ENCODE measurements at regions not wholly inside any gene's neighbourhood (a gene's known extent, or its start where the extent isn't known, plus 50 kb on each side); places are given as distances from the start of the nearest gene placed in this dataset.

- Histone ChIP-seq H3K9me3 (ENCODE audit: low read depth) (no peaks in the 10 kb centered on the region), H3K4me3 (no peak overlapping the region), H3K9me2 (ENCODE audit: insufficient read depth) (no peaks in the 10 kb centered on the region), H3K4me1 (ENCODE audit: insufficient read depth) (no peaks in the 10 kb centered on the region), H3F3A (ENCODE audit: insufficient read depth) (no peaks in the 10 kb centered on the region), H2AFZ (no peak overlapping the region), H3K79me2 (ENCODE audit: insufficient read depth) (no peaks in the 10 kb centered on the region), H3K9ac (no peak overlapping the region), H3K36me3 (ENCODE audit: low read depth) (no peaks in the 10 kb centered on the region), H4K20me1 (ENCODE audit: insufficient read depth) (no peaks in the 10 kb centered on the region), H3K27me3 (replicated peaks; ENCODE audit: insufficient read depth) (peaks cover 23% of the 10 kb centered on the region; the same call in 1 of the 2 replicates), H3K27ac (no peak overlapping the region), H3K4me2 (ENCODE audit: unreplicated experiment) (no peak overlapping the region)
- DNase-seq, result no peak
- TF ChIP-seq EZH2 (IDR thresholded peaks at IDR 0.05; ENCODE audit: insufficient read depth, poor library complexity, severe bottlenecking) (no peak), EZH2phosphoT487 (IDR thresholded peaks at IDR 0.05; ENCODE audit: insufficient read depth, low read depth) (no peak)
- WGBS, 2 experiments (ENCODE audit: low coverage in 1 of 2, low lambda C conversion rate in 2 of 2, missing lambda C conversion rate in 2 of 2), result 74 to 91% methylated on average over 8 of the region's 8 CpGs
- in situ Hi-C loops (cut with MboI), result no loop called here
Measured at GRCh38 chr12:124098887-124099286, 125.9 kb downstream of the ZNF664 start.

GRCh38 chr12:124099661-124100060, 126.6 kb downstream of the ZNF664 start:
- in situ Hi-C loops (cut with MboI), result no loop called here
- 79 to 81% methylated on average over 15 to 16 of the region's 16 CpGs for WGBS, 2 experiments (ENCODE audit: low coverage in 1 of 2, low lambda C conversion rate in 2 of 2, missing lambda C conversion rate in 2 of 2)
- no peak for DNase-seq
- TF ChIP-seq EZH2 (IDR thresholded peaks at IDR 0.05; ENCODE audit: insufficient read depth, poor library complexity, severe bottlenecking), result no peak
- no peak for TF ChIP-seq EZH2phosphoT487 (IDR thresholded peaks at IDR 0.05; ENCODE audit: insufficient read depth, low read depth)
- Histone ChIP-seq H3K9me2 (ENCODE audit: insufficient read depth) (no peaks in the 10 kb centered on the region), H3K36me3 (ENCODE audit: low read depth) (no peaks in the 10 kb centered on the region), H3K9ac (no peak overlapping the region), H2AFZ (no peak overlapping the region), H4K20me1 (ENCODE audit: insufficient read depth) (no peaks in the 10 kb centered on the region), H3K9me3 (ENCODE audit: low read depth) (no peaks in the 10 kb centered on the region), H3K27me3 (replicated peaks; ENCODE audit: insufficient read depth) (peaks cover 23% of the 10 kb centered on the region; the same call in 1 of the 2 replicates), H3K4me1 (ENCODE audit: insufficient read depth) (no peaks in the 10 kb centered on the region), H3F3A (ENCODE audit: insufficient read depth) (no peaks in the 10 kb centered on the region), H3K4me2 (ENCODE audit: unreplicated experiment) (no peak overlapping the region), H3K4me3 (no peak overlapping the region), H3K79me2 (ENCODE audit: insufficient read depth) (no peaks in the 10 kb centered on the region), H3K27ac (no peak overlapping the region)

- in situ Hi-C loops (cut with MboI), result no loop called here
- TF ChIP-seq EZH2 (IDR thresholded peaks at IDR 0.05; ENCODE audit: insufficient read depth, poor library complexity, severe bottlenecking) (no peak), EZH2phosphoT487 (IDR thresholded peaks at IDR 0.05; ENCODE audit: insufficient read depth, low read depth) (no peak)
Measured at GRCh38 chr12:124100572-124101178, 127.7 kb downstream of the ZNF664 start.

GRCh38 chr12:124105546-124105945, 132.5 kb downstream of the ZNF664 start:
- H3K9ac ChIP-seq, result no peak overlapping the region
- TF ChIP-seq EZH2phosphoT487 (IDR thresholded peaks at IDR 0.05; ENCODE audit: insufficient read depth, low read depth) (no peak), EZH2 (IDR thresholded peaks at IDR 0.05; ENCODE audit: insufficient read depth, poor library complexity, severe bottlenecking) (no peak)
- no peaks in the 10 kb centered on the region for H3K79me2 ChIP-seq (ENCODE audit: insufficient read depth)
- H3K27ac ChIP-seq, result no peak overlapping the region
- no peaks in the 10 kb centered on the region for H4K20me1 ChIP-seq (ENCODE audit: insufficient read depth)
- H3K4me3 ChIP-seq, result no peak overlapping the region
- H3K9me2 ChIP-seq (ENCODE audit: insufficient read depth), result no peaks in the 10 kb centered on the region
- in situ Hi-C loops (cut with MboI), result no loop called here
- H2AFZ ChIP-seq, result no peak overlapping the region
- DNase-seq, result no peak
- 64 to 70% methylated on average over 14 of the region's 14 CpGs for WGBS, 2 experiments (ENCODE audit: low coverage in 1 of 2, low lambda C conversion rate in 2 of 2, missing lambda C conversion rate in 2 of 2)
- no peaks in the 10 kb centered on the region for H3K36me3 ChIP-seq (ENCODE audit: low read depth)
- H3F3A ChIP-seq (ENCODE audit: insufficient read depth), result no peaks in the 10 kb centered on the region
- no peaks in the 10 kb centered on the region for H3K9me3 ChIP-seq (ENCODE audit: low read depth)
- H3K4me1 ChIP-seq (ENCODE audit: insufficient read depth), result no peaks in the 10 kb centered on the region
- H3K4me2 ChIP-seq (ENCODE audit: unreplicated experiment), result no peak overlapping the region
- H3K27me3 ChIP-seq (replicated peaks; ENCODE audit: insufficient read depth), result no peaks in the 10 kb centered on the region

More at GRCh38 chr12:124100572-124101178, 127.7 kb downstream of the ZNF664 start:
- WGBS, 2 experiments (ENCODE audit: low coverage in 1 of 2, low lambda C conversion rate in 2 of 2, missing lambda C conversion rate in 2 of 2), result 73 to 76% methylated on average over 25 to 26 of the region's 26 CpGs
- no peaks in the 10 kb centered on the region for H3K9me2 ChIP-seq (ENCODE audit: insufficient read depth)
- no peaks in the 10 kb centered on the region for H3F3A ChIP-seq (ENCODE audit: insufficient read depth)
- no peak overlapping the region for H3K4me3 ChIP-seq
- no peak overlapping the region for H2AFZ ChIP-seq
- no peak overlapping the region for H3K4me2 ChIP-seq (ENCODE audit: unreplicated experiment)
- no peaks in the 10 kb centered on the region for H3K4me1 ChIP-seq (ENCODE audit: insufficient read depth)
- no peak overlapping the region for H3K27ac ChIP-seq
- no peaks in the 10 kb centered on the region for H3K79me2 ChIP-seq (ENCODE audit: insufficient read depth)
- peaks cover 23% of the 10 kb centered on the region; the same call in 1 of the 2 replicates for H3K27me3 ChIP-seq (replicated peaks; ENCODE audit: insufficient read depth)
- H3K36me3 ChIP-seq (ENCODE audit: low read depth), result no peaks in the 10 kb centered on the region
- no peaks in the 10 kb centered on the region for H4K20me1 ChIP-seq (ENCODE audit: insufficient read depth)
- H3K9ac ChIP-seq, result no peak overlapping the region
- no peaks in the 10 kb centered on the region for H3K9me3 ChIP-seq (ENCODE audit: low read depth)
- no peak for DNase-seq

All from GM23248 (cell line).